ENCODE measurements at regions not wholly inside any gene's neighbourhood (a gene's known extent, or its start where the extent isn't known, plus 50 kb on each side); places are given as distances from the start of the nearest gene placed in this dataset.

DNA sequence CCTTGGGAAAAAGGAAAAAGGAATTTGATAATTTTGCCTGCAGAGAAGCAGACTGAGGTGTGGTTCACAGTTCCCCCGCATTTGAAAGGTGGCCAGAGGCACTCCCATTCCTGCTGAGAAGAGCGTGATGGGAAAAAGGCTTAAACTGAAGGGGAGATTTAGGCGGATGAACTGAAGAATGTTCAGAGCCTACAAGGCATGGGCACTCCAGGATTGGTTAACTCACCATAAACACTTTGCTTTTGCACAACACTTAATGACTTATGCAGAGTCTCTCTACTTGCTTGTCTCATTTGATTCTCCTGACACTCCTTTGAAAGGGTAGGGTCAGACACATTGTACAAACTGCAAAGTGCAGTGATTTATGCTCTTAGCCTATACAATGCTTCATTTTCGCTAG lies 119.6 kb upstream of the RUNX1 start:
- Histone ChIP-seq H3K9me3 (peaks cover 0 to 5% (median 0%) of the 10 kb centered on the region in 4 donors), H3K4me3 (no peak overlapping the region), H3K27me3 (no peaks in the 10 kb centered on the region), H3K27ac (no peak overlapping the region), H3K4me1 (no peaks in the 10 kb centered on the region), H3K36me3 (no peaks in the 10 kb centered on the region)
- no peak for DNase-seq (ENCODE audit: low spot score in 2 of 2)
- TF ChIP-seq, protein P1, sequence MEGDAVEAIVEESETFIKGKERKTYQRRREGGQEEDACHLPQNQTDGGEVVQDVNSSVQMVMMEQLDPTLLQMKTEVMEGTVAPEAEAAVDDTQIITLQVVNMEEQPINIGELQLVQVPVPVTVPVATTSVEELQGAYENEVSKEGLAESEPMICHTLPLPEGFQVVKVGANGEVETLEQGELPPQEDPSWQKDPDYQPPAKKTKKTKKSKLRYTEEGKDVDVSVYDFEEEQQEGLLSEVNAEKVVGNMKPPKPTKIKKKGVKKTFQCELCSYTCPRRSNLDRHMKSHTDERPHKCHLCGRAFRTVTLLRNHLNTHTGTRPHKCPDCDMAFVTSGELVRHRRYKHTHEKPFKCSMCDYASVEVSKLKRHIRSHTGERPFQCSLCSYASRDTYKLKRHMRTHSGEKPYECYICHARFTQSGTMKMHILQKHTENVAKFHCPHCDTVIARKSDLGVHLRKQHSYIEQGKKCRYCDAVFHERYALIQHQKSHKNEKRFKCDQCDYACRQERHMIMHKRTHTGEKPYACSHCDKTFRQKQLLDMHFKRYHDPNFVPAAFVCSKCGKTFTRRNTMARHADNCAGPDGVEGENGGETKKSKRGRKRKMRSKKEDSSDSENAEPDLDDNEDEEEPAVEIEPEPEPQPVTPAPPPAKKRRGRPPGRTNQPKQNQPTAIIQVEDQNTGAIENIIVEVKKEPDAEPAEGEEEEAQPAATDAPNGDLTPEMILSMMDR (IDR thresholded peaks at IDR 0.05) = no peak
- TF ChIP-seq POLR2A (IDR thresholded peaks at IDR 0.05) = no peak
- TF ChIP-seq EP300 (IDR thresholded peaks at IDR 0.05) = no peak
- 50 to 63% methylated on average over 4 of the region's 4 CpGs for WGBS, 2 donors

DNA sequence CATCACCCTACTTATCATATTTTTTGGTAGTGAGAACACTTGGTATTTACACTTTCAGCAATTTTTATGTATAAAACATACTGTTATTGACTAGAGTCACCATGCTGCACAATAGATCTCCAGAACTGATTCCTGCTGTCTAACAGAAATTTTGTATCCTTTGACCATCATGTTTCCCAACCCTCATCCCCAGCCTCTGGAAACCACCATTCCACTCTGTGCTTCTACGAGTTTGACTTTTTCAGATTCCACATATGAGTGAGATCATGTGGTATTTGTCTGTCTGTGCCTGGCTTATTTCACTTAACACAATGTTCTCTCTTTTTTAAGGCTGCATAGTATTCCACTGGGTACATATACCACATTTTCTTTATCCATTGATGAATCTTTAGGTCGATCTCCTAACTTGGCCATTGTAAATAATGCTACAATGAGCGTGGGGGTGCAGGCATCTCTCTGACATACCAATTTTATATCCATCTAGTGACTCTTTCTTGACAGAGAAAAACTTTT lies 115.9 kb upstream of the RUNX1 start:
- H3K36me3 ChIP-seq = no peaks in the 10 kb centered on the region
- peaks cover 0 to 5% (median 0%) of the 10 kb centered on the region in 4 donors for H3K9me3 ChIP-seq
- H3K27ac ChIP-seq = no peak overlapping the region
- H3K27me3 ChIP-seq = no peaks in the 10 kb centered on the region
- no peak for DNase-seq (ENCODE audit: low spot score in 2 of 2)
- H3K4me1 ChIP-seq = no peaks in the 10 kb centered on the region
- no peak overlapping the region for H3K4me3 ChIP-seq
- WGBS, 2 donors = 80 to 89% methylated on average over 3 of the region's 3 CpGs
- TF ChIP-seq, protein P1 (IDR thresholded peaks at IDR 0.05) = no peak
- TF ChIP-seq EP300 (IDR thresholded peaks at IDR 0.05) (no peak), POLR2A (IDR thresholded peaks at IDR 0.05) (no peak)

DNA sequence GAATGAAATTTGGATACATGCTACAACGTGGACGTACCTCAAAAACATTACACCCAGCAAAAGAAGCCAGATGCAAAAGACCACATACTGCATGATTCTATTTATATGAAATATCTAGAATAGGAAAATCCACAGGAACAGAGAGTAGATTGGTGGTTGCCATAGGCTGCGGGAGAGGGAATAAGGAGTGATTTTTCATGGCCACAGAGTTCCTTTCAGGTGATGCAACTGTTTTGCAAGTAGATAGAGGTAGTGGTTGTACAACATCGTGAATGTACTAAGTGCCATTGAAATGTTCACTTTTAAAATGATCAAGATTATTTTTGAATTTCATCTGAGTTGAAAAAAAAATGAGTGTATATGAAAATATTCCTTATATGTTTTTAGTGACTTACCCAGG lies 115.3 kb upstream of the RUNX1 start:
- Histone ChIP-seq H3K27ac (no peak overlapping the region), H3K27me3 (no peaks in the 10 kb centered on the region), H3K36me3 (no peaks in the 10 kb centered on the region), H3K4me3 (no peak overlapping the region), H3K4me1 (no peaks in the 10 kb centered on the region), H3K9me3 (peaks cover 0 to 5% (median 0%) of the 10 kb centered on the region in 4 donors)
- TF ChIP-seq POLR2A (IDR thresholded peaks at IDR 0.05) (no peak), EP300 (IDR thresholded peaks at IDR 0.05) (no peak)
- TF ChIP-seq, protein P1 (IDR thresholded peaks at IDR 0.05) = no peak
- no peak for DNase-seq (ENCODE audit: low spot score in 2 of 2)
- 86 to 89% methylated on average over 4 of the region's 4 CpGs for WGBS, 2 donors

DNA sequence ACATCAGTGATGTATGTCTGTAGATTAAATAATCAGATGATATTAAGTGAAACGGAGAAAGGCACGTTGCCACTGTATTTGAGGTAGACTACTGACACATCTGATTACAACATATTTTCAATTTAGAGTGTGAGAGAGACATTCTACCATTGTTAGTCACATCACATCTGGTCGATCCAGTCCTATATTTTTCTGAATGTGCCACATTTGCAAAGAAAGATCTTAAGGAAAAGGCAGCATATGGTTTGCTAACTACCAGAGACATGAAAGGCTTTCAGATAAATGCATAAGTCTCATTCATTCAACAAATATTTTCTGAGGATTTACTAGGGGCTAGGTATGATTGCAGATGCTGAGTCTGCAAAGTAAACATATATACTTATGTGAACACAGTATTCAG lies 114.3 kb upstream of the RUNX1 start:
- no peak overlapping the region for H3K27ac ChIP-seq
- peaks cover 0 to 5% (median 0%) of the 10 kb centered on the region in 4 donors for H3K9me3 ChIP-seq
- no peak for TF ChIP-seq POLR2A (IDR thresholded peaks at IDR 0.05)
- TF ChIP-seq EP300 (IDR thresholded peaks at IDR 0.05) = no peak
- TF ChIP-seq, protein P1 (IDR thresholded peaks at IDR 0.05) = no peak
- no peaks in the 10 kb centered on the region for H3K4me1 ChIP-seq
- H3K4me3 ChIP-seq = no peak overlapping the region
- no peak for DNase-seq (ENCODE audit: low spot score in 2 of 2)
- H3K36me3 ChIP-seq = no peaks in the 10 kb centered on the region
- no peaks in the 10 kb centered on the region for H3K27me3 ChIP-seq
- 84 to 87% methylated on average over 3 of the region's 3 CpGs for WGBS, 2 donors

DNA sequence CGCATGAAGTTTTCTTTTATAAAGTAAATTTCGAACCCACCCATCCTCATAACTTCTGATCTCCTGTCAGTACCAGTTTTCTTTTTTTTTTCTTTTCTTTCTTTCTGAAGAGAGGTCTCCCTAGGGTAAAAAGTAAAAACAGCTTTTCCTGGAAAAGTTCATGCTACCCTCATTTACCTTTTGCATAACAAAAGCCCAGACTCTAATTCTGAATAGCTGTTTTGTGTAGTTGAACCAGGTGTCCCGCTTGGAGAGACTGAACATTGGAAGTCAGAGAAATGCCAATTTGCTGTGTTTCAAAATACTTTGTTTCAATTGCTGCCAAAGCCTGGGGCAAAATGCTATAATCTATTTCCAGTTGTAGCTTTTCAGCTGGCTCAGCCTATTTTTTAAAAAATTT lies 113.7 kb upstream of the RUNX1 start:
- Histone ChIP-seq H3K9me3 (peaks cover 0 to 6% (median 0%) of the 10 kb centered on the region in 4 donors), H3K27me3 (no peaks in the 10 kb centered on the region), H3K4me1 (no peaks in the 10 kb centered on the region), H3K4me3 (no peak overlapping the region), H3K27ac (no peak overlapping the region), H3K36me3 (no peaks in the 10 kb centered on the region)
- 73 to 85% methylated on average over 3 of the region's 3 CpGs for WGBS, 2 donors
- TF ChIP-seq, protein P1 (IDR thresholded peaks at IDR 0.05) = no peak
- TF ChIP-seq POLR2A (IDR thresholded peaks at IDR 0.05) (no peak), EP300 (IDR thresholded peaks at IDR 0.05) (no peak)
- no peak for DNase-seq (ENCODE audit: low spot score in 2 of 2)

Measured in tibial nerve (tissue), 4 donors.